Osteoblast (primary cell): ENCODE measurements at regions not wholly inside any gene's neighbourhood (a gene's known extent, or its start where the extent isn't known, plus 50 kb on each side); places are given as distances from the start of the nearest gene placed in this dataset.

Source experiments
- DNase-seq: peaks from one replicate; pipeline ENCODE4 v3.0.0; 2011; ENCODE audit warnings: low spot score, mixed read lengths; ENCODE audit not compliant: insufficient read length; ENCODE audit errors: missing footprints
- H2AFZ ChIP-seq: 2 replicates; pipeline ENCODE4 v1.6.0; 2011; ENCODE audit warnings: mild to moderate bottlenecking, low read length
- H3K27ac ChIP-seq: 2 replicates; pipeline ENCODE4 v1.5.1; 2011; ENCODE audit warnings: mild to moderate bottlenecking, low read depth, low read length, moderate library complexity
- H3K27me3 ChIP-seq: 2 replicates; pipeline ENCODE4 v1.6.0; 2012; ENCODE audit warnings: mild to moderate bottlenecking, control low read depth, inconsistent platforms, low read length, moderate library complexity; ENCODE audit not compliant: insufficient read depth
- H3K36me3 ChIP-seq: 2 replicates; pipeline ENCODE4 v1.5.1; 2011; ENCODE audit warnings: mild to moderate bottlenecking, low read length, control low read depth, moderate library complexity; ENCODE audit not compliant: insufficient read depth
- H3K4me1 ChIP-seq: 2 replicates; pipeline ENCODE4 v1.5.1; 2011; ENCODE audit warnings: mild to moderate bottlenecking, low read length, control low read depth, moderate library complexity; ENCODE audit not compliant: insufficient read depth
- H3K4me2 ChIP-seq: 2 replicates; pipeline ENCODE4 v1.6.0; 2011; ENCODE audit warnings: mild to moderate bottlenecking, low read length; ENCODE audit not compliant: insufficient read depth
- H3K4me3 ChIP-seq: fragments of 200-600 bp; sonication (generic); 3 replicates; pipeline ENCODE4 v1.5.1; 2012; ENCODE audit warnings: mild to moderate bottlenecking, low read length, inconsistent platforms; ENCODE audit not compliant: insufficient read depth
- H3K79me2 ChIP-seq: 2 replicates; pipeline ENCODE4 v1.6.0; 2012; ENCODE audit warnings: mild to moderate bottlenecking, low read length, control low read depth, inconsistent platforms; ENCODE audit not compliant: insufficient read depth
- H3K9me3 ChIP-seq: 2 replicates; pipeline ENCODE4 v1.5.1; 2011; ENCODE audit warnings: low read depth, low read length, control low read depth
- H4K20me1 ChIP-seq: 2 replicates; pipeline ENCODE4 v1.6.0; 2012; ENCODE audit warnings: mild to moderate bottlenecking, low read length, control low read depth; ENCODE audit not compliant: insufficient read depth
- CTCF ChIP-seq: IDR thresholded peaks from 2 replicates; pipeline ENCODE4 v1.5.1; 2011; ENCODE audit warnings: mild to moderate bottlenecking, low read depth, low read length, moderate library complexity; ENCODE audit errors: extremely low read depth

GRCh38 chr10:4370376-4370775, 455.6 kb upstream of the AKR1E2 start:
- no peak overlapping the region for H3K27ac ChIP-seq
- no peaks in the 10 kb centered on the region for H3K79me2 ChIP-seq
- H3K9me3 ChIP-seq, result no peaks in the 10 kb centered on the region
- DNase-seq, result no peak
- peaks cover 13% of the 10 kb centered on the region for H3K4me1 ChIP-seq
- no peaks in the 10 kb centered on the region for H3K36me3 ChIP-seq
- no peak overlapping the region for H3K4me3 ChIP-seq
- no peak overlapping the region for H2AFZ ChIP-seq
- no peak overlapping the region for H3K4me2 ChIP-seq
- H3K27me3 ChIP-seq, result no peaks in the 10 kb centered on the region
- no peak for TF ChIP-seq CTCF
- no peaks in the 10 kb centered on the region for H4K20me1 ChIP-seq

- Histone ChIP-seq H3K4me1 (no peaks in the 10 kb centered on the region), H3K4me3 (no peak overlapping the region), H3K4me2 (no peak overlapping the region), H3K79me2 (no peaks in the 10 kb centered on the region), H3K27ac (no peak overlapping the region), H4K20me1 (no peaks in the 10 kb centered on the region), H3K27me3 (no peaks in the 10 kb centered on the region), H3K36me3 (no peaks in the 10 kb centered on the region), H3K9me3 (no peaks in the 10 kb centered on the region), H2AFZ (no peak overlapping the region)
- TF ChIP-seq CTCF, result no peak
- DNase-seq, result no peak
Observed at GRCh38 chr10:4361581-4361980, 464.4 kb upstream of the AKR1E2 start.

- Histone ChIP-seq H3K9me3 (no peaks in the 10 kb centered on the region), H4K20me1 (no peaks in the 10 kb centered on the region), H2AFZ (no peak overlapping the region), H3K4me1 (peaks cover 8% of the 10 kb centered on the region), H3K27ac (no peak overlapping the region), H3K36me3 (no peaks in the 10 kb centered on the region), H3K4me2 (no peak overlapping the region), H3K27me3 (no peaks in the 10 kb centered on the region), H3K4me3 (no peak overlapping the region), H3K79me2 (no peaks in the 10 kb centered on the region)
- TF ChIP-seq CTCF, result no peak
- DNase-seq, result no peak
Observed at GRCh38 chr10:4359003-4359402, 467.0 kb upstream of the AKR1E2 start.

GRCh38 chr10:4357911-4358310, 468.1 kb upstream of the AKR1E2 start:
- Histone ChIP-seq H3K9me3 (no peaks in the 10 kb centered on the region), H3K36me3 (no peaks in the 10 kb centered on the region), H2AFZ (no peak overlapping the region), H3K27ac (no peak overlapping the region), H3K27me3 (no peaks in the 10 kb centered on the region), H3K4me3 (no peak overlapping the region), H3K4me2 (no peak overlapping the region), H3K4me1 (peaks cover 18% of the 10 kb centered on the region), H3K79me2 (no peaks in the 10 kb centered on the region), H4K20me1 (no peaks in the 10 kb centered on the region)
- no peak for DNase-seq
- TF ChIP-seq CTCF, result no peak
